Glomerular endothelial cell (primary cell): ENCODE measurements at regions not wholly inside any gene's neighbourhood (a gene's known extent, or its start where the extent isn't known, plus 50 kb on each side); places are given as distances from the start of the nearest gene placed in this dataset.
"Not testable (repeated sequence)": the region's sequence is repeated elsewhere in the genome, so short reads cannot be mapped to it uniquely, and the experiment has no call there.

Experiments used
- DNase-seq: peaks from one replicate; pipeline ENCODE4 v3.0.0-alpha.2; 2011; ENCODE audit warnings: low read depth, low spot score; ENCODE audit errors: extremely low read depth

DNA sequence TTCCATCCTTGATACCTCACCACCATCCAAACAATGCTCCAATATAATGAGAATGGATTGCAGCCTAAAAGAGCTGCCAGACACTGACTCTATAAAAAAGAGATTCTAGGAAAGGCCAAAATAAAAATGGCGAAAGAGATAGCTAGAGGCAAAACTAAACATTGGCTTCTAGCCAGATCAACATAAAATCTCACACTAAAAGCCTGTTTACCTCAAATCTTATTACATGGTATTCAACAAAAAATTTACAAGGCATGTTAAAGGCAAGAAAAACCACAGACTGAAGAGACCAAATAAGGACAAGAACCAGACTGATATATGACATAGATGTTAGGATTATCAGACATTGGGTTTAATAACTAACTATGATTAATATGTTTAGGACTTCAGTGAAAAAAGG is 1127.0 kb downstream of the DNAJB9 start:
- no peak for DNase-seq

DNA sequence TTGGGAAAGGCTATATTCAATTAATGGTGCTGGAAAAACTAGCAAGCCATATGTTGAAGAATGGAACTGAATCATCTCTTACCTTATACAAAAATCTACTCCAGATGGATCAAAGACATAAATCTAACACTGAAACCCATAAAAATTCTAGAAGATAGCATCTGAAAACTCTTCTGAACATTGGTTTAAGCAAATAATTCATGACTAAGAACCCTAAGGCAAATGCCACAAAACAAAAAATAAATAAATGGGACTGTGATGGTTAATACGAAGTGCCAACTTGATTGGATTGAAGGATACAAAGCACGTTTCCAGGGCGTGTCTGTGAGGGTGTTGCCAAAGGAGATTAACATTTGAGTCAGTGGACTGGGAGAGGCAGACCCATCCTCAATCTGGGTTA is 1130.0 kb downstream of the DNAJB9 start:
- no peak for DNase-seq

DNA sequence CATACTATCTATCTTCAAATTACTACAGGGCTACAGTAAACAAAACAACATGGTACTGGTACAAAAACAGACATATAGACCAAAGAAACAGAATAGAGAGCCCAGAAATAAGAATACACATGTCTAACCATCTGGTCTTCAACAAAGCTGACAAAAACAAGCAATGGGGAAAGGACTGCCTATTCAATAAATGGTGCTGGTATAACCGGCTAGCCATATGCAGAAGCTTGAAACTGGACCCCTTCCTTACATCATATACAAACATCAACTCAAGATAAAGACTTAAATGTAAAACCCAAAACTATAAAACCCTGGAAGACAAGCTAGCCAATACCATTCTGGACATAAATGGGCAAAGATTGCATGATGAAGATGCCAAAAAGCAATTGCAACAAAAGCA is 1143.7 kb downstream of the DNAJB9 start:
- no peak for DNase-seq

DNA sequence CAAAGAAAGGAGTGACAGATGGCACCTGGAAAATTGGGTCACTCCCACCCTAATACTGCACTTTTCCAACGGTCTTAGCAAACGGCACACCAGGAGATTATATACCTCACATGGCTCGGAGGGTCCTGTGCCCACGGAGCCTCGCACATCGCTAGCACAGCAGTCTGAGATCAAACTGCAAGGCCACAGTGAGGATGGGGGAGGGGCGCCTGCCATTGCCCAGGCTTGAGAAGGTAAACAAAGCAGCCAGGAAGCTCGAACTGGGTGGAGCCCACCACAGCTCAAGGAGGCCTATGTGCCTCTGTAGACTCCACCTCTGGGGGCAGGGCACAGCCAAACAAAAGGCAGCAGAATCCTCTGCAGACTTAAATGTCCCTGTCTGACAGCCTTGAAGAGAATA is 1149.7 kb downstream of the DNAJB9 start:
- DNase-seq: not testable (repeated sequence)

DNA sequence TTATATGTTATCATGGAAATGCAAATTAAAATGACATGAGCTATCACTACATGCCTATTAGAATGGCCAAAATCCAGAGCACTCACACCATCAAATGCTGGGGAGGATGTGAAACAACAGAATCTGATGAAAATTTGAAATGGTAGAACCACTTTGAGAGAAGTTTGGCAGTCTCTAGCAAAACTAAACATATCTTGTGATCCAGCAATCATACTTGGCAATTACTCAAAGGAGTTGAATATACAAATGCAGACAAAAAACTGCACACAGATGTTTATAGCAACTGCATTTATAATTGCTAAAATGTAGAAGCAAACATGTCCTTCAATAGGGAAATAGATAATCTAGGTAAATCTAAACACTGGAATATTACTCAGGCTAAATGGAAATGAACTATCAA is 1164.9 kb downstream of the DNAJB9 start:
- no peak for DNase-seq

DNA sequence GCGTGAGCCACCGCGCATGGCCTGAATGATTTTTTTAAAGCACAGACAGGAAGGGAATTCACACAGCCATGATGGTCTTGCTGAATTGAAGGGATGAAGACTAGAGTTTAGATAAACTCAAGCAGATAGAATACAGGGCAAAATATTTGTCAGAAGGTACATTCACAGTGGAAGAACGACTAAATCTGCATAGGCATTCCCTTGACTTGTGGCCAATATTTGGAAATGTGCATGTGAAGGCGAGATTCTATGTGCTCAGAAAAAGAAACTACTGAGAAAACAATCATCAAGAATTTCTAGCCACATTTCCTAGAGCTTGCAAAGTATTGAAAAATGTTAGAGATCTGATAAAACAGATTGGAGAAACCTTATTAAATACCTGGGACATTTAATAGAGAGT is 1166.2 kb downstream of the DNAJB9 start:
- no peak for DNase-seq

DNA sequence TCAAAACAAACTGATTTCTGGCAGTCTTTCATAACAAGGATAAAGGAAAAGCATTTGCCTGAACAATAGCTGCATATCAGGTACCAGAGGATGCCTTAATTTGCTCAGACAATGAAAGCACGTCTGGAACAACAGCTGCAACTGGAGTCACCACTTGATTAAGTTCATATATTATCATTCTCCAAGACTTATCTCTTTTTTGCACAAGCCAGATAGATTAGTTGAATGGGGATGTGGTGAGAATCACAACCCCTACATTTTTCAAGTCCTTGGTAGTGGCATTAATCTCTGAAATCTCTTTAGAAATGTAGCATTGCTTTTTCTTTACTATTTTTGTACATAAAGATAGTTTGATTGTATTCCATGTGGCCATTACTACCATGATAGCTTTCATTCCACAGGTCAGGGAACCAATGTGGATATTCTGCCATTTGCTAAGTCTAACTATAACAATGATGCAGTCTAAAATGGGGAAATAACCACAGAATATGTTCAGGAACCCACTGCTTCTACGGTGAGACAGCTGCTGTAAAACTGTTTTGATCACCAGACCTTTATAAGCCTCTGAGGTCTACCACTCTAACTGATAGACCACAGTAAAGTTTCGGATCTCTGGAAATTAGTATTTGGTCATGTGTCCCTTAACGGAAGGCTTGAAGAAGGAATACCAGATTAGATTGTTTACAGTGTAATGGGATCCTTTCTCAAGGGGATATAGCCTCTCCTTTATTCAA is 1176.2 kb downstream of the DNAJB9 start:
- no peak for DNase-seq

DNA sequence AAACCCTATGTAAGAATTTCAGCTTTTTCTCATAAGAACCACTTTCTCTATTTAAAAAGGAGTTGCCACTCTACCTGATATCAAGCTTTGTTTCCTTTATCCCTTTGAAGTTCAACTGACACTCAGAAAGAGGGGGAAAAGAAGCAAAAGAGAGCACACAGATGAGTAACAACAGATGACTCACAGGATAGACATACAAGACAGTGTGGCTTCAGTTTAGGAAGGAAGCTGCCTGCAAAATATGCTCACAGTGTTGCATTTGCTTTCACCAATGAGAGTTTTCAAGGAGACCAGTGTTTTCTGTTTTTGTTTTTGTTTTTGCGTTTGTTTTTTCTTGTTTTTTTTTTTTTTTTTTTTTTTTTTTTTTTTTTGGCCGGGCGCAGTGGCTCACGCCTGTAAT is 1181.6 kb downstream of the DNAJB9 start:
- DNase-seq: no peak

DNA sequence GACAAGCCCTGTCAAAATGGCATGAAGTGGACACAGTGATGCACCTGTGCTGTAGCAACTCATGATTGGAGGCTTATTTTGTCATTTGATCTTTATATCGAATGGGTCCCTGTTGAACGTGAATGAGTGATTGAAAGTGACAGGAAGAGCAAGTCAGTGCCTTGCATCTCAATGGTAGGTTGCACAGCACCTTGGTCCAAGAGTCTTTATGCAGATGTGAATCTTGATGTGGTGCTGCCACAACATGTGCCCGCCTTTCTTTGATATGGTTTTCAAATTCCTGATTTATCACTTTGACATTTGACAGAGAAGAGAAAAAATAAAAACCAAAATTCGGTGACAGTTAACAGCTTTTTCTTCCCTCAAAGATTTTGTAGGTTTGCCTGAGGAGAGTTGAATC is 1182.4 kb downstream of the DNAJB9 start:
- DNase-seq: no peak

DNA sequence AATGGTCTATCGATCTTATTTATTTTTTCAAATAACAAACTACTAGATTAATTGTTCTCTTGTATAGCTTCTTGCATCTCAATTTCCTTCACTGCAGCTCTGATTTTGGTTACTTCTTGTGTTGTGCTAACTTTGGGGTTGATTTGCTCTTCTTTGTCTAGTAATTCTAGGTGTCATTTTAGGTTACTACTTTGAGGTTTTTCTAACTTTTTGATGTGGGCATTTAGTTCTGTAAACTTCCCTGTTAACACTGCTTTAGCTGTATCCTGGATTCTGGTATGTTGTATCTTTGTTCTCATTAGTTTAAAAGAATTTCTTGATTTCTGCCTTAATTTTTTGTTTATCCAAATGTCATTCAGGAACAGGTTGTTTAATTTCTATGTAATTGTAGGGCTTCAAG is 1188.0 kb downstream of the DNAJB9 start:
- DNase-seq: no peak

DNA sequence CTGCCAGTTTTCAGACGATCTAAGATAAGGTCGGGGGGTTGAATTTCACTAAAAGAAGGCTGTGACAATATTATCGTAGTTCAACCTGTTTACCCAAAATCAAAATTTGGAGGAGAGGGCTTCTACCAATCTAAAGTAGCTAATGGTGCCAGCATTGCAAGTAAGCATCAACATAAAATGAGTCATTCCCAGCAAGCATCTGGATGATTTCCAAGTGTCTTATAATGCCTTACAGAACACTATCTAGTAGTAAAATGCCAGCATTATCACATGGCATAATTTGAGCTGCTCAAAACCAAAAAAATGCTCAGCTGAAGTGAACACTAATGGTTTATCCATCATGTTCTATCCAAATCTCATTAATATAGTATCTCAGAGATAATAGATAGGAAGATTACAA is 1193.9 kb downstream of the DNAJB9 start:
- DNase-seq: no peak

DNA sequence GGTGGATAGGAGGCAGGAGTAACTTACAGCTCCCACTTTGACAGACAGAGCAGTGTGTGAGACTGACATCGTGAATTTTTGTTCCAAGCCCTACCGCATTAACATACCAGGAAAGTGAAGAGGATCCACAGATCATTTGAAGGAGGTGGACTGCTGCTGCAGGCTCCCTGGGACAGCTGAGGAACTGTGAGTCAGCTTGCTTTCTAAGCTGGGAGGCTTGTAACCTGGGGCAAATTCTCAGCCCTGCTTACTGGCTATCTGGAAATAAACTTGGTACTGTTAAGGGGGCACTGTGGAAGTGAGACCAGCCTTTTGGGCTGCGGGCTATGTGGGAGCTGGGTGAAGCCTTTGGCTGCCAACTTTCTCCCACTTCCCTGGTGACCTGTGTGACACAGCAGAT is 1202.5 kb downstream of the DNAJB9 start:
- DNase-seq: no peak

DNA sequence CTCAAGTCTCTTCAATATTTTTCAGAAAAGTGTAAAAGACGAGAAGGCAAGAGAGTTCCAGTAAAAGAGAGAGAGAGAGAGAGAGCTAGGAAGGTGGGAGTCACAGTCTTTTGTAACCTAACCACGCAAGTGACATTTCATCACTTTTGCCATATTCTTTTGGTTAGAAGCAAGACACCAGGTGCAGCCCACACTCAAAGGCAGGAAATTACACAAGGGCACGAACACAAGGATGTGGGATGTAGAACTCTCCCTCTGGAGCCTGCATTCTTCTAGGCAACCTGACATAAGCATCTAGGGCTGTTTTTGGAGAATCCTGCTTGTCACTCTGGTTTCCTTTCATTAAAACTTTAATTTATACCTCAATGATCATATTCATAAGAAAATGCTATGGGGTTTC is 1213.1 kb downstream of the DNAJB9 start:
- no peak for DNase-seq

DNA sequence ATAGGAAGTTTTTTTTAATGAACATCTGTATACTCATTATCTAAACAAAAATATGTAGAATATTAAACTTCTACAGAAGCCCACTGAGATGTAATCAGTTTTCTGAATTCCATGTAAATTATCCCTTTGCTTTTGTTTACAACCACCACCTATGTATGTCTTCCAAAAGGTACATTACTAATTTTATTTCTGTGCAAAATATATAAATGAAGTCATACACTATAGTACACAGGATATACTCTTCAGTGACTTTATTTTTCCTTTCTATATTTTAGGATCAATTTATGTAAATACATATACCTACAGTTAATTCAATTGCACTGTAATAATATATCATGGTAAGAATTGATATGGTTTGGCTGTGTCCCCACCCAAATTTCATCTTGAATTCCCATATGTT is 1236.9 kb downstream of the DNAJB9 start:
- no peak for DNase-seq

DNA sequence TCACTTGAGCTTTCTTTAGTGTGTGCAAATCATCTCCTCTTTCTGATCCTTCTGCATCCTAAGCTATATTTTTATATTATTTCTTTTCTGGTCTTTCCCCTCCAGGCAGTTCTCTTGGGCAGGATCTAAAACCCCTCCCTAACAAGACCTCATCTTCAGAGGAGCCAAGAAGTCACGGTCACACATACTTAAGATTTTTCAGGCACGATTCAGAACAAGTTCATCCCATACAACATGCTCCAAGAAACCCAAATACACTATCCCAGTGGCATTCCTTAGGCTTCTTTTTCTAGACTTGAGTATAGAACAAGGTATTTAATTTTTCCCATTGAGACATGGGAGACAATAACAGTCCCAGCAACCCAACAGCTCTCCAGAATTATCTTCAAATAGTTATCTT is 1251.5 kb downstream of the DNAJB9 start:
- no peak for DNase-seq

DNA sequence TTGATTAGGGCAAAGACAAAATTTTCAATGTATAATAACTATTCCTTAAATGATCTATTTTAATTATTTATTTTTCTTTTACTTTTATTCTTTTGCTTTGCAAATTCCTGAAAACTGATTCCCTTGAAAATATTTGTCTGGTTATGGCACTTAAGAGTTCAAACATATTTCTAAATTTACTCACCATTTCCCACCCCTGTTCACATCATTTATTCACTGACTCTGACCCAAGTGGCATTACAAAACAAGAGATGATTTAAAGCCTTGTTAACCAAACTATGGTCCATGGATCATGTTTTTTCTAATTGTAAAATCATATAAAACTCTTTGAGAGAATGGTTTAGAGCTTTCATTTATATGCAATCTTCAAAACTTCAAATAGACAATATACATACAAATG is 1256.1 kb upstream of the LRRN3 start:
- no peak for DNase-seq

DNA sequence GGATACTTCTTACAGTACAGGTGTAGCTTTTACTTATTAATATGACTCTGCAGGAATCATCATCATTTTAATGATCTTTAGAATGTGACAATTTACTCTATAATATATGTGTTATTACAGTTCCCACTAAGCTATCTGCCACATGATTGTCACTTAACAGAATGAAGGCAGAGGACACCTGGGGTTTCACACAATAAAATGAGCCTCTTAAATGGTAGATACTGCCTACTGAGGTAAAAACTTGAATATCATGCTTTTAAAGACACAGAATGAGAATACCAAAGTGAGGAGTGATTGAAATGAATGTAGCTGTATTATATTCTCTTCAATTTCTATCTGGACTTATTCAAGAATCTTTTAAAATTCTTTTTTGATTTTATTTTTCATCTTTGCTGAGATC is 1255.3 kb upstream of the LRRN3 start:
- no peak for DNase-seq

DNA sequence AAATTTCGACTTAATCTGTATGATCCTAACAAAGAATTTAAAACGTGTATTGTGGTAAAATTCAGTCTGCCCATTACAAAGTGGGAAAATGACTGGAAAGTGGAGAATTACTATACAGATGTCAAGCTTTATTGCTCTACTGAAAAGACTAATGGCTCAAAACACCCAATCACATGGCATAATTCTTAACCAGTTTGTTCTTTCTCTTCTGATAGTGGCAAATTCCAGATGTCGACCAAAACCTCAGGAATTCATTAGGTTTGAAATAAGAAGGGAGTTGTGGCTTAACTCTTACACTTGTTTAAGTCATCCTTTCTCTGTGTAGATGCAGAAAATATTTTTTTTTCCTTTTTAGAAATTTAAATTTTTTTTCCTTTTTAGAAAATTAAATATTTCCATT is 1254.9 kb upstream of the LRRN3 start:
- no peak for DNase-seq

DNA sequence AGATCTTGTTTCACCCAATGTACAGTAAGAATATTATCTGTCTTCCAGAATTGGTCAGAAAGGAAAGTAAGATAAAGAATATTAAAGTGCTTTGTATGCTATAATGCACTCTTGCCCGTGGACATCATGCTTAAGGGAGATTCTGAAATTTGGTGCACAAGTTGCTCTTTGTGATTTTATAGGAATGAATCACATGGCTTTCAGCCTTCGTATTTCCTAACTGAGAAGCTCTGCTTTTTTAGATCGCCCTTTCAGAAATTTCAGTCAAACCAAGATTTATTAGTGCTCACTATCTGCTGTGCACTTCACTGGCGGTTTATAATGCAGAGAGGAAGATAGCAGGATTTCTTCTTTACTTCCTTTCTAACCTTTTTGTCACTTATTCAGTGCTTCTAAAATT is 1248.5 kb upstream of the LRRN3 start:
- DNase-seq: no peak

DNA sequence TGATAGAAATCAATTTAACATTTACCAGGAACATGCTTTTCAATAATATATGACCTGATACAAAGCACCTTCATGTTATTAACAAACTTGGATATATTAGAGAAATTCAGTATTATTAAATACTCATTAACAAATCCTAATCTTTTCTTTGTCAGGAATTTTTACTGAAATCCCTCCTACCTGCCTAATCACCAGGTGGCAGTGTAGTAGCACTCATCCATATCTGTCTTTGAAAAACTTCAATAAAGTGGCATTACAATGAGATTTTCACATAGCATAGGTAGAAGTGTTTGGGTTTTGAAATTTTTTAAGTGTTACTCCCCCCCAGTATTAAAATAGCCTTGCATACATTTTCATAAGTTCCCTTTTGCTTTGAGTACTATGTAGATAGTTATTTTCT is 1246.6 kb upstream of the LRRN3 start:
- DNase-seq: no peak

DNA sequence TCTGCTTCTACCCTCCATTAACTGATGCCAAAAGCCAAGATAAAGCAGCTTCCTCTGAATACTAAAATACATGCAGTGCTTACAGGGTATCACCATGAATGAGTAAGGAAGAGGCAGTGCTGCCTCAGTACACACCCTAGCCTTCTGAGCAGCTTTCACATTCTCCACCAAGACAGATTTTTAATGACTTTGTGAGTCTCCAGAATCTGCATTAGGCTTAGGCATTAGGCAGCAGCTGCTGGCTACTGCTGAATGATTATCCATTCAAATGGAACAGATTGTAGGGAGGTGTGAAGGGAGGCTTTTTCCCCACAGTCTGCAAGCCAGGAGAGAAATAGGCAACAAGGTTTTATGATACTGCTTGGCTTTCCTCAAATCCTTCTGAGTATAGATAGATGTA is 1226.7 kb upstream of the LRRN3 start:
- DNase-seq: no peak

DNA sequence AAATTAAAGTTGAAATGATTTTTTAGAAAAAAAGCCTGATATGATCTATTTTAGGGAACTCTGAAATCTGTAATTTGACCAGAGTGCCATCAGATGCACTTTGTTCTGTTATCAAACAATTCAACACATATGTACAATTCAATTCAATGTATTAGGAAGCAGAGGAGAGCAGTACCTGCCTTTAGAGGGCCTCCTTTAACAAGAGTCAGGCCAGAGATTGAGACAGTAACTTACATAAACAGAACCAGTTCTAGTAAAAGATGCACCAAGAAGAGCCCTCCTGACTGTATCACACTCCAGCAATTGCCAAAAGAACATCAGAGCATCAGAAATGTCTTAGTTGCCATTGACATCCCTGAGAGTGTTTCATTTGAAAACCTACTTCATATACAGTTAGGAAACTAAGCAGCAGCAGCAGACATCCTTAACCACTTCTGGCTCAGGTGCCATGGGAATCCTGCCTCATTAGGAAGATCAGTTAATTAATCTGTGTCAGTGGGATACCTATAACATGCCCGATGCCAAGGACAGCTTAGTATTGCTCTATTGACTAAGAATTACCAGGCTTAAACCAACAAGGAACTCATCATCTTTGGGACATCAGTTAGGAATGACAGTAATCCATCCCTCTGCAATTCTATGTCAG is 1222.6 kb upstream of the LRRN3 start:
- DNase-seq: no peak

DNA sequence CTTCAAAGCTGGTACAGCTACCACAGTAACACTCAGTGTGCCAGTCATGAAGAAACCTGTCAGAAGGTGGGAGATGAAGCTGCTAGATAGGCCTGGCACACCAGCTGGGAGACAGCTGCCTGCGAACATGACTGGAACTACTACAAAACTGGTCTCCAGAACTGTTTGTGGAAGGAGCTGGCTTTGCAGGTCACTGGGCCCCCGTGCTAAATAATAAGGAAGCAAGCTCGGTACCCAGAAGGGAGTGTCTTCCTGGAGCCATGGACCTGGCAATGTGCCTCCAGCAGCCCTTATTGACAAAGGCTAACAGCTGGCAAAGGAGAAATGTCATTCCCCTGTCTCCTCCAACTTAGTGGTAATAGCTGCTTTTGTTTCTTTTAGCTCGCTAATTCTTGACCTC is 1217.6 kb upstream of the LRRN3 start:
- no peak for DNase-seq
